ENCODE measurements at regions not wholly inside any gene's neighbourhood (a gene's known extent, or its start where the extent isn't known, plus 50 kb on each side); places are given as distances from the start of the nearest gene placed in this dataset.

GRCh38 chr1:104353580-104353979 lies 603.9 kb downstream of the AMY1C start:
- no peaks in the 10 kb centered on the region for H4K20me1 ChIP-seq (ENCODE audit: control insufficient read depth, insufficient read depth, low read length, poor library complexity, severe bottlenecking)
- H3K4me1 ChIP-seq (ENCODE audit: control insufficient read depth in 2 of 2, insufficient read depth in 2 of 2, low read length in 2 of 2), result no peaks in the 10 kb centered on the region
- H3K27me3 ChIP-seq (replicated peaks in 1 of 4; ENCODE audit: control extremely low read depth in 1 of 4, control insufficient read depth in 3 of 4, insufficient read depth in 4 of 4, low read length in 3 of 4), result no peaks in the 10 kb centered on the region
- H3K4me3 ChIP-seq (ENCODE audit: control extremely low read depth in 1 of 5, extremely low read depth in 1 of 5, insufficient read depth in 1 of 5, low read depth in 2 of 5, low read length in 4 of 5), result no peak overlapping the region
- no peaks in the 10 kb centered on the region for H3K9me3 ChIP-seq (ENCODE audit: control extremely low read depth in 1 of 3, control insufficient read depth in 2 of 3, insufficient read depth in 1 of 3, low read length in 2 of 3)
- no peaks in the 10 kb centered on the region for H3K36me3 ChIP-seq (replicated peaks in 1 of 2; ENCODE audit: control extremely low read depth in 1 of 2, control insufficient read depth in 1 of 2, extremely low read depth in 1 of 2, insufficient read depth in 2 of 2, low read length in 1 of 2)
- ATAC-seq (ENCODE audit: low read depth), result no peak
- no peak overlapping the region for H2AFZ ChIP-seq (ENCODE audit: insufficient read depth, low read depth, low read length, poor library complexity, severe bottlenecking)
- TF ChIP-seq CTCF (IDR thresholded peaks at IDR 0.05), result no peak
- no peak for TF ChIP-seq EZH2 (IDR thresholded peaks at IDR 0.05; ENCODE audit: borderline replicate concordance, insufficient read depth, low read depth, low read length, poor library complexity, severe bottlenecking)
- no peak overlapping the region for H3K4me2 ChIP-seq (replicated peaks; ENCODE audit: low read depth, low read length, poor library complexity, severe bottlenecking)
- ChIA-PET CTCF (no interaction called here), POLR2A (no interaction called here)
- no peak overlapping the region for H3K27ac ChIP-seq (ENCODE audit: low read length in 2 of 2)
- Mint-ChIP-seq H3K4me1 (no peaks in the 10 kb centered on the region), H3K9me3 (ENCODE audit: insufficient read depth) (peaks cover 2% of the 10 kb centered on the region), H3K27me3 (no peaks in the 10 kb centered on the region), H3K4me3 (no peak overlapping the region), H3K27ac (no peak overlapping the region)
- WGBS (ENCODE audit: insufficient coverage), result no CpG with 5 or more reads among the region's 1 CpG
- intact Hi-C loops (cut with micrococcal nuclease), result no loop called here
- no peak overlapping the region for H3K9ac ChIP-seq (ENCODE audit: low read length)
- no peaks in the 10 kb centered on the region for H3K79me2 ChIP-seq (ENCODE audit: control insufficient read depth, insufficient read depth, low read length)
- no peak for DNase-seq

DNA sequence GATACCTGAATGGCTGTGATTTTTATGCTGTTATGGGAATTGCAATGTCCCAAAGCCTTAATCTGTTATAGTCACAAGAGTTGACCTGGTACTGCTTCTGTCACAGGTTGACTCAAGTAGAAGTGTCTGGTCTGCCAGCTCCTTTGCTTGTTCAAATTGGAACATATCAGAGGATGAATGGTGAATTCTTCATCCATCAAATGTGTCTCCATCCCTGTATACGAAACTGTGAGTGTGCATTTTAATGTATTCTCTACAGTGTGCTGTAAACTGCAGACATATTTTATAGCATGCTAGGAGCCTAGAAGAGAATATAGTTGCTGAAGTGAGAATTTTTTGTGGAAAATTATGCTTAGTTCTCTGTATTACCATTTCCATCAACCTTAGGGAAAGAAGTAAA lies 608.4 kb downstream of the AMY1C start:
- intact Hi-C loops (cut with micrococcal nuclease), result no loop called here
- Histone ChIP-seq H3K27ac (ENCODE audit: low read length in 2 of 2) (no peak overlapping the region), H3K9ac (ENCODE audit: low read length) (no peak overlapping the region), H4K20me1 (ENCODE audit: control insufficient read depth, insufficient read depth, low read length, poor library complexity, severe bottlenecking) (no peaks in the 10 kb centered on the region), H3K9me3 (ENCODE audit: control extremely low read depth in 1 of 3, control insufficient read depth in 2 of 3, insufficient read depth in 1 of 3, low read length in 2 of 3) (no peaks in the 10 kb centered on the region), H3K27me3 (replicated peaks in 1 of 4; ENCODE audit: control extremely low read depth in 1 of 4, control insufficient read depth in 3 of 4, insufficient read depth in 4 of 4, low read length in 3 of 4) (no peaks in the 10 kb centered on the region), H3K36me3 (replicated peaks in 1 of 2; ENCODE audit: control extremely low read depth in 1 of 2, control insufficient read depth in 1 of 2, extremely low read depth in 1 of 2, insufficient read depth in 2 of 2, low read length in 1 of 2) (no peaks in the 10 kb centered on the region), H3K4me1 (ENCODE audit: control insufficient read depth in 2 of 2, insufficient read depth in 2 of 2, low read length in 2 of 2) (no peaks in the 10 kb centered on the region), H3K4me3 (ENCODE audit: control extremely low read depth in 1 of 5, extremely low read depth in 1 of 5, insufficient read depth in 1 of 5, low read depth in 2 of 5, low read length in 4 of 5) (no peak overlapping the region), H3K4me2 (replicated peaks; ENCODE audit: low read depth, low read length, poor library complexity, severe bottlenecking) (no peak overlapping the region), H2AFZ (ENCODE audit: insufficient read depth, low read depth, low read length, poor library complexity, severe bottlenecking) (no peak overlapping the region), H3K79me2 (ENCODE audit: control insufficient read depth, insufficient read depth, low read length) (no peaks in the 10 kb centered on the region)
- H3K27ac Mint-ChIP-seq, result no peak overlapping the region
- DNase-seq (no peak), ATAC-seq (ENCODE audit: low read depth) (no peak)
- WGBS (ENCODE audit: insufficient coverage), result no CpG with 5 or more reads among the region's 1 CpG
- H3K27me3 Mint-ChIP-seq, result no peaks in the 10 kb centered on the region
- H3K4me1 Mint-ChIP-seq, result no peaks in the 10 kb centered on the region
- no peaks in the 10 kb centered on the region for H3K9me3 Mint-ChIP-seq (ENCODE audit: insufficient read depth)
- TF ChIP-seq EZH2 (IDR thresholded peaks at IDR 0.05; ENCODE audit: borderline replicate concordance, insufficient read depth, low read depth, low read length, poor library complexity, severe bottlenecking), result no peak
- no peak for TF ChIP-seq CTCF (IDR thresholded peaks at IDR 0.05)
- POLR2A ChIA-PET, result no interaction called here
- H3K4me3 Mint-ChIP-seq, result no peak overlapping the region
- CTCF ChIA-PET, result no interaction called here
